Common myeloid progenitor, CD34-positive (primary cell): ENCODE measurements at regions not wholly inside any gene's neighbourhood (a gene's known extent, or its start where the extent isn't known, plus 50 kb on each side); places are given as distances from the start of the nearest gene placed in this dataset.
A peak's percentile ranks its signal among the peaks of the same experiment; 100 is the strongest.

ENCODE experiments used
- CTCF ChIA-PET: fragments of 350-600 bp; sonication (Branson Sonifier 250); formaldehyde crosslinking; loops from one replicate; lab custom pipeline; 2021; ENCODE audit warnings: antibody characterized with exemption; lab: Charles Lee
- POLR2A ChIA-PET: fragments of 350-600 bp; sonication (Branson Sonifier 250); formaldehyde crosslinking; loops from one replicate; lab custom pipeline; 2021; ENCODE audit warnings: antibody characterized with exemption; lab: Charles Lee
- DNase-seq, 3 donors: peaks; one replicate each; pipeline versions ENCODE4 v3.0.0 to v3.0.0-alpha.2; 2013
- H3K27ac ChIP-seq, 2 experiments: 1 replicate in 1 of 2; 2 replicates in 1 of 2; pipeline ENCODE4 v1.7.0; 2013; ENCODE audit warnings: inconsistent platforms in 2 of 2, low read length in 2 of 2, mild to moderate bottlenecking in 2 of 2, low read depth in 1 of 2, moderate library complexity in 1 of 2; ENCODE audit not compliant: severe bottlenecking in 2 of 2, insufficient read depth in 1 of 2, poor library complexity in 1 of 2
- H3K27me3 ChIP-seq, 5 experiments: replicated peaks in 2 of 5; 1 replicate in 3 of 5; 2 replicates in 2 of 5; pipeline versions ENCODE4 v1.6.1 to v1.7.0; 2013; ENCODE audit warnings: low read length in 4 of 5, mild to moderate bottlenecking in 2 of 5, moderate library complexity in 2 of 5, inconsistent platforms in 1 of 5; ENCODE audit not compliant: insufficient read depth in 5 of 5, control insufficient read depth in 4 of 5
- H3K36me3 ChIP-seq, 4 experiments: 1 replicate in 2 of 4; 2 replicates in 2 of 4; pipeline versions ENCODE4 v1.6.1 to v1.7.0; 2013; ENCODE audit warnings: low read length in 3 of 4, control low read depth in 1 of 4, mild to moderate bottlenecking in 1 of 4; ENCODE audit not compliant: control insufficient read depth in 4 of 4, insufficient read depth in 4 of 4
- H3K4me1 ChIP-seq, 4 experiments: 1 replicate in 3 of 4; 2 replicates in 1 of 4; pipeline versions ENCODE4 v1.6.1 to v1.7.1; 2013; ENCODE audit warnings: low read length in 3 of 4, mild to moderate bottlenecking in 3 of 4, control low read depth in 1 of 4, inconsistent platforms in 1 of 4, moderate library complexity in 1 of 4; ENCODE audit not compliant: control insufficient read depth in 4 of 4, insufficient read depth in 4 of 4; ENCODE audit errors: control extremely low read depth in 1 of 4
- H3K4me3 ChIP-seq, 7 experiments: 1 replicate in 4 of 7; 2 replicates in 3 of 7; pipeline versions ENCODE4 v1.5.1 to v1.7.0; 2013; ENCODE audit warnings: mild to moderate bottlenecking in 7 of 7, low read length in 6 of 7, moderate library complexity in 6 of 7, inconsistent platforms in 2 of 7, low read depth in 2 of 7, control low read depth in 1 of 7; ENCODE audit not compliant: insufficient read depth in 4 of 7, control insufficient read depth in 1 of 7; ENCODE audit errors: extremely low read depth in 1 of 7
- H3K9me3 ChIP-seq, 5 experiments: 1 replicate in 4 of 5; 2 replicates in 1 of 5; pipeline versions ENCODE4 v1.6.1 to v1.7.1; 2013; ENCODE audit warnings: low read length in 4 of 5, mild to moderate bottlenecking in 2 of 5, inconsistent platforms in 1 of 5, low read depth in 1 of 5, moderate library complexity in 1 of 5; ENCODE audit not compliant: control insufficient read depth in 4 of 5, insufficient read depth in 2 of 5; ENCODE audit errors: control extremely low read depth in 1 of 5
- WGBS: methylation state at CpG from one replicate; pipeline ENCODE4 v1.1.5; 2013; ENCODE audit not compliant: insufficient coverage; 5-methylcytosine and 5-hydroxymethylcytosine counted together

DNA sequence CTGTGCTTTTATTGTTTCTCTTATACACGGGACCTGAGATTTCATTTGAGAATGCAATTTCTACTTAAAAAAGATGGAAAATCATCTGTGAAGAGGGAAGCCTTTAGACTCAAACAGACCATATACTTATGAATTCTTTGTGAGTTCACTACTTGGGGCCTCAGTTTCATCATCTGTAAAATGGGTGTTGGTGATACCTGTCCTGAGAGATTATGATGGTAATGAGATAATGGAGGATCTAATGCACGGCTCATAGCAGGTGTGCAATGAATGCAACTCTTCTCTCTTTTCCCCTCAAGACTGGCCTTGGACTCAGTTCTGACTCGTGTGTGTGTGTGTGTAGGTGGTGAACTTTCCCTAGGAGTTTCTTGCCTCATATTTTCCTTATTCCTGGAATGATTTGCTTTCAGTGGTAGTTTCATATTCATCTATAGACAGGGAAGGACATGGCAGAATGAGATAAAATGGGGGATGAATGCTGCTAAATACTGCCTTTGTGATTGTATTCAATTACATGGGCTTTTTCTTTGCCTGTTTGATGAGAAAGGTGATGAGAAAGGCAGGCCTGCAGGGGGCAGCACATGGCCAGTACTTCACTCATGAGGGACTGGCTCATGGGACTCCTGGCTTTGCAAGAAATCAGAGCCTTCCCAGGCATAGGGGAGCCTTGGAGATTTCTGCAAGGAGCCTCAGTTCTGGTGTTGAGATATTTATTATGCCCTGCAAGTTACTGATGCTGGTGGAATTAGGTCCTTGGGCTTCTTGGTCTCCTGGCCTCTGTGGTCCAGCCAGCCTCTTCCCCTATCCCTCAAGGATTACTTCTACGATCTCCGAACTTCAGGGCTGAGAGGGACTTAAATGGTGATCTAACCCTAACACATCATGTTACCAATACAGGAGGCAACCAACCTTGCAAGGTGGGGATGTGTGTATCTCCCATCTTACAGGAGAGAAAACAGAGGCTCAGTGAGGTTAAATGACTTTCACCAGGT is 70.7 kb downstream of the RPLP1 start:
- H3K36me3 ChIP-seq: no peaks in the 10 kb centered on the region
- H3K4me1 ChIP-seq: no peaks in the 10 kb centered on the region
- ChIA-PET CTCF (interaction anchor here (1.1 kb wide), 1 partner anchor 12 kb away, joined by 3 read pairs; no protein-coding TSS in a partner anchor), POLR2A (no interaction called here)
- no peaks in the 10 kb centered on the region for H3K27me3 ChIP-seq
- WGBS: 100% methylated on average over 2 of the region's 5 CpGs
- no peak overlapping the region for H3K4me3 ChIP-seq
- H3K27ac ChIP-seq: no peak overlapping the region
- H3K9me3 ChIP-seq: no peaks in the 10 kb centered on the region
- DNase-seq: peak; percentile 42 to 72 (median 62)

DNA sequence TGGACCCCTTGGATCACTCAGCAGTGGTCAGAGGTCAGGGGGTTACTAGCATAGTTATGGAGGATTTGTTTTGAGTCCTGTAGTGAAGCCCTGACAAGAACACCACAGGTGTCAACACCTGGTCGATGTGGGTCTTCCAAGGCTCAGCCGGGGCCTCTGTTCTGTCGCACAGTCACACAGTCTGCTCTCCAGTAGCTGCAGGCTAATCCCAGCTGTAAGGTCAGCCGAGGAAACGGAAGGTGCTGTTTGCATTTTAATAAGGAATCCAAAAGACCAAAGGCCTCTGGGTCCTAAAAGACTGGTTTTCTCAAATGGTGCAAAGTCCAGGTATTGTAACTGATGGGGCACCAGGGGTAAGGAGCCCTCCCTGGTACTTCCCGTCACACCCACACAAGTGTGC is 71.7 kb downstream of the RPLP1 start:
- no peak overlapping the region for H3K27ac ChIP-seq
- CTCF ChIA-PET: no interaction called here
- no peaks in the 10 kb centered on the region for H3K9me3 ChIP-seq
- no peaks in the 10 kb centered on the region for H3K4me1 ChIP-seq
- H3K4me3 ChIP-seq: no peak overlapping the region
- no peaks in the 10 kb centered on the region for H3K27me3 ChIP-seq
- H3K36me3 ChIP-seq: no peaks in the 10 kb centered on the region
- no peak for DNase-seq
- POLR2A ChIA-PET: no interaction called here
- 94% methylated on average over 6 of the region's 6 CpGs for WGBS

DNA sequence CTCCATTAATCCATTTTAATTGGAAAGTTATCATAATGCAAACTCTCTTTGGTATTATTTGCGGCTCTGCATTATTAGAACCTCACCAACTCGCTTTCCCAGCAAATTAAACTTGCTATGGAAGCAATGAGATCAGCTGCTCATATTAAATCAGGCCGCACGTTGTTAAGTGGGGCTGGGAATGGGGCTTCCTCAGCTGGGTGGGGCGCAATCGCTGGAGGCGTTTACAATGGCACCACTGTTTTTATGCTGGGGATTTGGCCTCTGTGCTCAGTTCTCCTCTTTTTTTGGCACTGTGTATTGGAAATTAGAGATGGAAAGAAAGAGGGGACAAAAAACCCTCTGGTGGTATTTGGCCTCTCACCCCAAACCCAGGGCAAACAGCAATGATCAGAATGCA is 72.2 kb downstream of the RPLP1 start:
- CTCF ChIA-PET: no interaction called here

DNA sequence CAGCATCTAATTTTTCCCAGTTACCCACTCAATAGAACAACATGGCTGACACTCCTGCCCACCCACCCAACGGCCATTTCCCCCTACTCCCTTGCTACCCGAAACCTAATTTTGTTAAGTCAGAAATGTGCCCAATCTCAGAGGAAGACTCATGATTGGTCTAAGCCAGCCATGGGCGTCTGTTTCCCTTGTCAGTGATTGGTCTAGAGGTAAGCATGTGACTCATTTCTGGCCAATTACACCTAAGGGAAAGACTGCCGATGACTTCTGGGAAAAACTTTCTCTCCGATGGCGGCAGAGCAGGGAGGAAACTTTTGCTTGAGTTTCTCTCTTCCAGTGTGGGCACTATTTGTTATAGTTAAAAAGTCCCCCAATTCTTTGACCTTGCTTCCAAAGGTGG is 72.9 kb downstream of the RPLP1 start:
- no peaks in the 10 kb centered on the region for H3K4me1 ChIP-seq
- no peak overlapping the region for H3K27ac ChIP-seq
- no peaks in the 10 kb centered on the region for H3K36me3 ChIP-seq
- no peak for DNase-seq
- H3K4me3 ChIP-seq: no peak overlapping the region
- 98% methylated on average over 5 of the region's 6 CpGs for WGBS
- ChIA-PET CTCF (no interaction called here), POLR2A (no interaction called here)
- H3K9me3 ChIP-seq: no peaks in the 10 kb centered on the region
- H3K27me3 ChIP-seq: no peaks in the 10 kb centered on the region

More for the DNA sequence above, 72.2 kb downstream of the RPLP1 start:
- no peak for DNase-seq
- POLR2A ChIA-PET: interaction anchor here (0.5 kb wide), 1 partner anchor 671 kb away, joined by 4 read pairs; no protein-coding TSS in a partner anchor
- Histone ChIP-seq H3K27ac (no peak overlapping the region), H3K27me3 (no peaks in the 10 kb centered on the region), H3K36me3 (no peaks in the 10 kb centered on the region), H3K4me3 (no peak overlapping the region), H3K4me1 (no peaks in the 10 kb centered on the region), H3K9me3 (no peaks in the 10 kb centered on the region)
- 98% methylated on average over 6 of the region's 7 CpGs for WGBS

DNA sequence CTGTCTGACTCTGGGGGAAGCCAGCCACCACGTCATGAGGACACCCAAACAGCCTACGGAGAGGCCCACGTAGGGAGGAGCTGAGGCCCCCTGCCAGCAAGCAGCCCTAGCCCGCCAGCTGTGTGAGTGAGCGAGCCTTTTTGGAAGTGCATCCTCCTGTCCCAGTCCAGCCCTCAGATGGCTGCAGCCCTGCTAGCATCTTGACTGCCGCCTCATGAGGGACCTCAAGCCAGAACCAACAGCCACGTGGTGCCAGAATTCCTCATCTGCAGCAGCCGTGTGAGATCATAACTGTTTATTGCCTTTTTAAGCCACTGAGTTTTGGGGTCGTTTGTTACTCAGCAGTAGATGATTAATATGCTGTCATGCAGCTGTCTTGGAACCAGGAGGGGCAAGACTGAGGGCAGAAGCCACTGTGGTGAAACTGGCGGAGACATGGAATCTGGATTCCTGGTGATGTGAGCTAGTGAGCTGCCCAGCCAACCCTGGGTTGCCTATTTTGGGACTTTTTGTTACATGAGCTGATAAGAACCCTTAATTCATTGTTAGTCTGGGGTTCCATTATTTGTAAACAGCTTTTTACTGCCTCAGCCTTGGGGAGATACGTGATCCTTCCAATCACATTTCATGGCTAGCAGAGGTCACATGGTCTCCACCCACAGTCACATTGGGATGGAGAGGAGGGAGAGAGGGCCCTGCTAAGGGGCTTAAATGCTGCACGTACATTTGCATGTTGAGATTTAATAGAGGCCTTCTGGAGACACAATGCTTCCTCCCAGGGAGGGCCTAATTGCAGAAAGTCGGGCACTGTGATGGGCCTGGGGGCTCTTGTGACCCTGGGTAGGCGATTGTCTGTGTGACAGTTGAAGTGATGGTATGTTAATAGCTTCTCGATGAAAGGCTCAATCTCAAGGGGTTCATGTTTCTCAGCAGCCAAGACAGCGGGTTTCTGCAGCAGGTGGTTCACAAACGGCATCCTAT is 73.8 kb downstream of the RPLP1 start:
- no peak for DNase-seq
- Histone ChIP-seq H3K9me3 (no peaks in the 10 kb centered on the region), H3K4me1 (no peaks in the 10 kb centered on the region), H3K27ac (no peak overlapping the region), H3K27me3 (no peaks in the 10 kb centered on the region), H3K36me3 (no peaks in the 10 kb centered on the region), H3K4me3 (no peak overlapping the region)
- ChIA-PET POLR2A (interaction anchor here (1.0 kb wide), 1 partner anchor 10 kb away, joined by 3 read pairs; no protein-coding TSS in a partner anchor), CTCF (interaction anchor here (1.0 kb wide), 2 partner anchors 9 to 11 kb away, joined by 3 read pairs; no protein-coding TSS in a partner anchor)
- 88% methylated on average over 15 of the region's 17 CpGs for WGBS

DNA sequence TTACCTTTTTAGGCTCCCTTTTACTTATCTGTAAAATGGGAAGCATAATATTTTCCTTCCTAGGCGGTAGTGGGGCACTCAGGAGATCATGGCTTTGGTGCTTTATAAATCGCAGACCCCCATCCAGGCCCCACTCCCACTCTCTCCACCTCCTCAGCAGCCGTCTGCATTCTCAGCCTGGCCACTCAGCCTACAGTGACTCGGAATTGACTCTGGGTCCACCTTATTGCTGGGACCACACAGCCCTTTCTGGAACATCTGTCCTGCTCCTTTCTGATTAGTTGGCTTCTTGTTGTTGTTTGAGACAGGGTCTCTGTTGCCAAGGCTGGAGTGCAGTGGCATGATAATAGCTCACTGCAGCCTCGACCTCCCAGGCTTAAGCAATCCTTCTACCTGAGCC is 76.5 kb downstream of the RPLP1 start:
- no peaks in the 10 kb centered on the region for H3K4me1 ChIP-seq
- no peak for DNase-seq
- no peaks in the 10 kb centered on the region for H3K9me3 ChIP-seq
- no peak overlapping the region for H3K4me3 ChIP-seq
- no peak overlapping the region for H3K27ac ChIP-seq
- ChIA-PET POLR2A (no interaction called here), CTCF (interaction anchor here (1.4 to 2.1 kb wide), 2 partner anchors 8 to 11 kb away, joined by 4 to 6 read pairs; no protein-coding TSS in a partner anchor)
- H3K36me3 ChIP-seq: no peaks in the 10 kb centered on the region
- no peaks in the 10 kb centered on the region for H3K27me3 ChIP-seq
- 90% methylated on average over 3 of the region's 5 CpGs for WGBS
